Coronary artery (tissue), 2 donors: ENCODE measurements at regions not wholly inside any gene's neighbourhood (a gene's known extent, or its start where the extent isn't known, plus 50 kb on each side); places are given as distances from the start of the nearest gene placed in this dataset.
A peak's percentile ranks its signal among the peaks of the same experiment; 100 is the strongest.

Experiments
- DNase-seq: peaks from one replicate; pipeline ENCODE4 v3.0.0-alpha.2; 2017; ENCODE audit warnings: low spot score
- H3K27ac ChIP-seq, 2 donors: fragments of 200-600 bp; sonication (generic); one replicate each; pipeline ENCODE4 v1.5.1; 2016 to 2019
- H3K4me3 ChIP-seq: fragments of 200-600 bp; sonication (generic); 2 replicates; pipeline ENCODE4 v1.5.1; 2016; ENCODE audit warnings: mild to moderate bottlenecking, moderate library complexity
- CTCF ChIP-seq: fragments of 200-600 bp; sonication (generic); IDR thresholded peaks from one replicate; pipeline ENCODE4 v1.5.1; 2019; ENCODE audit warnings: antibody characterized with exemption

GRCh38 chr2:207235621-207236020 lies 69.9 kb upstream of the KLF7 start:
- DNase-seq = no peak
- Histone ChIP-seq H3K4me3 (no peak overlapping the region), H3K27ac (no peak overlapping the region)
- no peak for TF ChIP-seq CTCF

- Histone ChIP-seq H3K4me3 (no peak overlapping the region), H3K27ac (peak overlapping the region in 1 of 2 donors; percentile 45)
- TF ChIP-seq CTCF = no peak
- DNase-seq = no peak
Observed at GRCh38 chr2:207236156-207236935, 70.6 kb upstream of the KLF7 start.

GRCh38 chr2:207238831-207239701 lies 73.3 kb upstream of the KLF7 start:
- TF ChIP-seq CTCF = no peak
- H3K27ac ChIP-seq = peak overlapping the region; percentile 53 to 84
- peak overlapping the region; percentile 22 for H3K4me3 ChIP-seq
- DNase-seq = peak; percentile 88

DNA sequence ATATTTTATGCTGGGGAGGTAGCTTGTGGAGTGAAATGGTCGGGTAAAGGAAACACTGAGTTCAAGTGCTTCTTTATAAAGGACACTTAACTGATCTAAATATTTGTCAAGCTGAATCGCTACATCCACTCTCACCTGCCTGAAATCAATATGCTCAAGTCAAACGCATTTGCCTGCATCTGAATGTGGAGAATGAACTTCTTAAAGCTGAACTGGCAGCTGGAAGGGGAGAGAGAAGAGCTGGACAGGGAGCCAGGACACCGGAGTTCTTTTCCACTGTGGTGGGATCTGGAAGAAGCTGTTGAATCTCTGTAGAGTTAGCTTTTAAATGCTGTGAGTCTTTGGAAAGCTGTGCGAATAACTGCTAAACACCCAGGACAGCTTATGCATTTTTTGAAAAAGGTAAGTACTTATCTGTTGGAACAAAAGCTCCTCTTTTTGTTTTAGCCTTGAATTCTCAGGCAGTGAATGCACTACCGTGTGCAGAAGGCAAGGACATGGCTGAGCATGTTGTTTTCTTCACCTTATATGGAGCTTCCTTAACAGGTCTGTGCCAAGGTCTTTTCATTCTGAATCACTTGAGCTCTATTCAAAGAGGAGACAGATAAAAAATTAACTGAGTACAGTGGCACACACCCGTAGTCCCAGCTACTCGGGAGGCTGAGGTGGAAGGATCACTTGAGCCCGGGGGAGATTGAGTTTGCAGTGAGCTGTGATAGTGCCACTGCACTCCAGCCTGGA lies 74.2 kb upstream of the KLF7 start:
- Histone ChIP-seq H3K4me3 (peak overlapping the region; percentile 14), H3K27ac (peak overlapping the region; percentile 53 to 84)
- TF ChIP-seq CTCF = no peak
- DNase-seq = no peak

DNA sequence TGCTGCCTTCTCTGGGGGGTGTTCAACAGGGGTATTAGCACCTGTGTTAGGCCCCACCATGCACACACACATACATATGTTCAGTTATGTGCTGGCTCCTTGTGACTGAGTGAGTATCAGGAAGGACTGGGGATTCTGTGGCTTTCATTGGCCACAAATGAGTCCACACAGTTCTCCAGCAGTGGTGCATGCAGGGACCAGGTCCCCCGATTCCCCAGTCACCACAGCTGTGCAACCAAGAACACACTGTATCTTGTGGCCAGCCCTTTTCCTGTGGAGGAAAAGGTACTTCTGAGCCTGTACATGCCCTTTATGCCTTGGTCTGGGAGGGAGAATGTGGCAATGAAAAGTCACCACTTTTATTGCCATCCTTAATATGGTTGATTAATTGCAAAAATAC lies 74.9 kb upstream of the KLF7 start:
- Histone ChIP-seq H3K4me3 (no peak overlapping the region), H3K27ac (no peak overlapping the region)
- DNase-seq = no peak
- TF ChIP-seq CTCF = no peak

- no peak for TF ChIP-seq CTCF
- H3K27ac ChIP-seq = no peak overlapping the region
- H3K4me3 ChIP-seq = no peak overlapping the region
- DNase-seq = no peak
Observed at GRCh38 chr2:207241198-207241597, 75.5 kb upstream of the KLF7 start.
